GM08714 (cell line): ENCODE measurements at regions not wholly inside any gene's neighbourhood (a gene's known extent, or its start where the extent isn't known, plus 50 kb on each side); places are given as distances from the start of the nearest gene placed in this dataset.

Source experiments
- H3K4me3 ChIP-seq: fragments of 200-500 bp; sonication (Bioruptor generic); 2 replicates; pipeline ENCODE4 v1.5.1; 2014; ENCODE audit warnings: mild to moderate bottlenecking, low read length, inconsistent platforms
- ZNF274 ChIP-seq: IDR thresholded peaks from 2 replicates; pipeline ENCODE4 v1.6.1; 2012; ENCODE audit warnings: mild to moderate bottlenecking, low read depth, low read length

GRCh38 chr2:12070581-12070980, 324.1 kb downstream of the LPIN1 start:
- TF ChIP-seq ZNF274 = no peak
- no peak overlapping the region for H3K4me3 ChIP-seq

- H3K4me3 ChIP-seq = no peak overlapping the region
- no peak for TF ChIP-seq ZNF274
These were observed 324.9 kb downstream of the LPIN1 start for GRCh38 chr2:12071318-12071717.

- TF ChIP-seq ZNF274 = no peak
- no peak overlapping the region for H3K4me3 ChIP-seq
These were observed 326.9 kb downstream of the LPIN1 start for GRCh38 chr2:12073217-12073852.

GRCh38 chr2:12074126-12074844, 327.9 kb downstream of the LPIN1 start:
- no peak overlapping the region for H3K4me3 ChIP-seq
- no peak for TF ChIP-seq ZNF274

GRCh38 chr2:12074845-12075217, 328.4 kb downstream of the LPIN1 start:
- no peak overlapping the region for H3K4me3 ChIP-seq
- no peak for TF ChIP-seq ZNF274

- no peak for TF ChIP-seq ZNF274
- no peak overlapping the region for H3K4me3 ChIP-seq
These were observed 329.2 kb downstream of the LPIN1 start for GRCh38 chr2:12075603-12076002.

GRCh38 chr2:12076810-12077209, 330.4 kb downstream of the LPIN1 start:
- TF ChIP-seq ZNF274 = no peak

GRCh38 chr2:12080360-12080759, 333.9 kb downstream of the LPIN1 start:
- no peak for TF ChIP-seq ZNF274
- no peak overlapping the region for H3K4me3 ChIP-seq

More at GRCh38 chr2:12076810-12077209, 330.4 kb downstream of the LPIN1 start:
- no peak overlapping the region for H3K4me3 ChIP-seq

GRCh38 chr2:12081481-12082210, 335.2 kb downstream of the LPIN1 start:
- H3K4me3 ChIP-seq = no peak overlapping the region
- no peak for TF ChIP-seq ZNF274

- TF ChIP-seq ZNF274 = no peak
- no peak overlapping the region for H3K4me3 ChIP-seq
These were observed 336.7 kb downstream of the LPIN1 start for GRCh38 chr2:12083081-12083581.

- H3K4me3 ChIP-seq = no peak overlapping the region
- no peak for TF ChIP-seq ZNF274
These were observed 337.4 kb downstream of the LPIN1 start for GRCh38 chr2:12083713-12084419.

- no peak for TF ChIP-seq ZNF274
- no peak overlapping the region for H3K4me3 ChIP-seq
These were observed 340.7 kb downstream of the LPIN1 start for GRCh38 chr2:12087175-12087574.

- TF ChIP-seq ZNF274 = no peak
- H3K4me3 ChIP-seq = no peak overlapping the region
These were observed 341.4 kb downstream of the LPIN1 start for GRCh38 chr2:12087671-12088380.

- no peak overlapping the region for H3K4me3 ChIP-seq
- TF ChIP-seq ZNF274 = no peak
These were observed 342.6 kb downstream of the LPIN1 start for GRCh38 chr2:12089001-12089400.

GRCh38 chr2:12089496-12089895, 343.1 kb downstream of the LPIN1 start:
- H3K4me3 ChIP-seq = no peak overlapping the region
- TF ChIP-seq ZNF274 = no peak
